GM23248 (cell line): ENCODE measurements at regions not wholly inside any gene's neighbourhood (a gene's known extent, or its start where the extent isn't known, plus 50 kb on each side); places are given as distances from the start of the nearest gene placed in this dataset.

Experiments
- DNase-seq: peaks from one replicate; pipeline ENCODE4 v3.0.0-alpha.2; 2015
- H2AFZ ChIP-seq: fragments of 200-600 bp; sonication (generic); 2 replicates; pipeline ENCODE4 v1.6.1; 2016; ENCODE audit warnings: antibody characterized with exemption
- H3F3A ChIP-seq: fragments of 200-600 bp; sonication (generic); 2 replicates; pipeline ENCODE4 v1.6.1; 2016; ENCODE audit warnings: mild to moderate bottlenecking, antibody characterized with exemption, mixed run types; ENCODE audit not compliant: insufficient read depth
- H3K27ac ChIP-seq: fragments of 200-600 bp; sonication (generic); 2 replicates; pipeline ENCODE4 v1.5.1; 2016; ENCODE audit warnings: mild to moderate bottlenecking
- H3K27me3 ChIP-seq: fragments of 200-600 bp; sonication (generic); replicated peaks from 2 replicates; pipeline ENCODE4 v1.6.1; 2016; ENCODE audit warnings: mild to moderate bottlenecking; ENCODE audit not compliant: insufficient read depth
- H3K36me3 ChIP-seq: fragments of 200-600 bp; sonication (generic); 2 replicates; pipeline ENCODE4 v1.6.1; 2016; ENCODE audit warnings: low read depth, mild to moderate bottlenecking
- H3K4me1 ChIP-seq: fragments of 200-600 bp; sonication (generic); 2 replicates; pipeline ENCODE4 v1.6.1; 2016; ENCODE audit warnings: mild to moderate bottlenecking; ENCODE audit not compliant: insufficient read depth
- H3K4me2 ChIP-seq: fragments of 200-600 bp; sonication (generic); one replicate; pipeline ENCODE4 v1.6.1; 2016; ENCODE audit warnings: mild to moderate bottlenecking; ENCODE audit not compliant: unreplicated experiment
- H3K4me3 ChIP-seq: fragments of 200-600 bp; sonication (generic); 2 replicates; pipeline ENCODE4 v1.5.1; 2016; ENCODE audit warnings: mild to moderate bottlenecking
- H3K79me2 ChIP-seq: fragments of 200-600 bp; sonication (generic); 2 replicates; pipeline ENCODE4 v1.6.1; 2016; ENCODE audit warnings: mild to moderate bottlenecking; ENCODE audit not compliant: insufficient read depth
- H3K9ac ChIP-seq: fragments of 200-600 bp; sonication (generic); 2 replicates; pipeline ENCODE4 v1.6.1; 2016; ENCODE audit warnings: mild to moderate bottlenecking
- H3K9me2 ChIP-seq: fragments of 200-600 bp; sonication (generic); 2 replicates; pipeline ENCODE4 v1.6.1; 2016; ENCODE audit warnings: mixed run types, mild to moderate bottlenecking, moderate library complexity; ENCODE audit not compliant: insufficient read depth
- H3K9me3 ChIP-seq: fragments of 200-600 bp; sonication (generic); one replicate; pipeline ENCODE4 v1.6.1; 2017; ENCODE audit warnings: low read depth
- H4K20me1 ChIP-seq: fragments of 200-600 bp; sonication (generic); 2 replicates; pipeline ENCODE4 v1.6.0; 2016; ENCODE audit not compliant: insufficient read depth
- EZH2 ChIP-seq: fragments of 200-600 bp; sonication (generic); IDR thresholded peaks from 2 replicates; pipeline ENCODE4 v1.6.1; 2018; ENCODE audit warnings: antibody characterized with exemption, mild to moderate bottlenecking; ENCODE audit not compliant: insufficient read depth, poor library complexity, severe bottlenecking
- EZH2phosphoT487 ChIP-seq: fragments of 200-600 bp; sonication (generic); IDR thresholded peaks from 2 replicates; pipeline ENCODE4 v1.6.1; 2018; ENCODE audit warnings: antibody characterized with exemption, moderate library complexity, mild to moderate bottlenecking, low read depth; ENCODE audit not compliant: insufficient read depth
- WGBS, 2 experiments: methylation state at CpG; one replicate each; pipeline ENCODE4 v1.1.6; 2015 to 2017; ENCODE audit warnings: low lambda C conversion rate in 2 of 2, low coverage in 1 of 2; ENCODE audit errors: missing lambda C conversion rate in 2 of 2; 5-methylcytosine and 5-hydroxymethylcytosine counted together
- in situ Hi-C: fragments of 300-500 bp; cut with MboI; formaldehyde crosslinking; loops from 2 replicates; pipeline ENCODE4 v1.15.0; 2020

DNA sequence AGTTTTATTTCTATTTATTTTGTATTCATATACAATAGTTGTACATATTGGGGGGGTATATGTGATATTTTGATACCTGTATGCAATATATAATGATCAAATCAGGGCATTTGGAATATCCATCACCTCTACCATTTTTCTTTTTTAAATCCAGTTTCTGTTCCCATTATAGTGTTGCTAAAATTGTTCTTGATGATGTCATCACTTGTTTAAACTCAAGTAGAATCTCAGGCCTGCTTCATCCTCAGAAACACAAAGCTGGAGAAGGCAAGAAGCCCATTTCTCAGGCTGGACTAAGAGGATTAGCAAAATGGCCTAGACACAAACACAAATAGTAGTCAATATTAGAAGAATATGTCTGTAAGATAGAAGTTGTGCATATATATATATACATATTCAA lies 747.1 kb upstream of the ACVR2A start:
- Histone ChIP-seq H3K27me3 (no peaks in the 10 kb centered on the region), H3F3A (peaks cover 22% of the 10 kb centered on the region; the same call in 1 of the 2 replicates), H3K9me3 (no peaks in the 10 kb centered on the region), H3K4me3 (no peak overlapping the region), H3K27ac (no peak overlapping the region), H3K79me2 (no peaks in the 10 kb centered on the region), H4K20me1 (no peaks in the 10 kb centered on the region), H3K4me2 (no peak overlapping the region), H3K4me1 (peaks cover 49% of the 10 kb centered on the region), H2AFZ (no peak overlapping the region), H3K9me2 (no peaks in the 10 kb centered on the region), H3K36me3 (no peaks in the 10 kb centered on the region), H3K9ac (no peak overlapping the region)
- DNase-seq, result no peak
- no peak for TF ChIP-seq EZH2phosphoT487
- TF ChIP-seq EZH2, result no peak
- in situ Hi-C loops, result loop anchor here (25.0 kb wide), 1 partner anchor 815 kb away; no protein-coding TSS in a partner anchor

DNA sequence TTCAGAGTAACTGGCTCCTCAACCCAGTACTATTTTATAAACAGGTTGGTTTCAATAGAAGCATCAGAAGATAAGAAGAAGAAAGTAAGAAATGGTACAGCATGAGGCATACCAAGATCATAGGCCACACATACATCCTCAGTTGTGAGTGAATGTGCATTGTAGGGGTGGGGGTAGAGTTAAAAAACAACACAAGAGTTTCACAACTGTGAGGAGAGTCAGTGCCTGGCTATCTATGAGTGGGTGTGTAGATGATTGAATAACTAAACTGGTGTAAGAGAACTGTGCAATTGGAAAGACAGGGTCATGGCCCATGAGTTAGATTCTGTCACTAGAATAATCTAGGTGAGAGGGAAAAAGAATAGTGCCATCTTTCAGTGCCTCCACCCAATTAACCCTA lies 748.2 kb upstream of the ACVR2A start:
- peaks cover 22% of the 10 kb centered on the region; the same call in 1 of the 2 replicates for H3F3A ChIP-seq
- H3K4me1 ChIP-seq, result peaks cover 44% of the 10 kb centered on the region
- no peaks in the 10 kb centered on the region for H3K9me3 ChIP-seq
- no peaks in the 10 kb centered on the region for H3K36me3 ChIP-seq
- DNase-seq, result peak; percentile 71
- peak overlapping the region; percentile 4 for H3K4me2 ChIP-seq
- no peak overlapping the region for H2AFZ ChIP-seq
- no peaks in the 10 kb centered on the region for H4K20me1 ChIP-seq
- H3K9ac ChIP-seq, result no peak overlapping the region
- TF ChIP-seq EZH2phosphoT487, result no peak
- no peak for TF ChIP-seq EZH2
- no peaks in the 10 kb centered on the region for H3K79me2 ChIP-seq
- H3K27ac ChIP-seq, result peak overlapping the region; percentile 9; the same call in 1 of the 2 replicates
- H3K4me3 ChIP-seq, result no peak overlapping the region
- in situ Hi-C loops, result loop anchor here (25.0 kb wide), 1 partner anchor 816 kb away; no protein-coding TSS in a partner anchor
- H3K27me3 ChIP-seq, result no peaks in the 10 kb centered on the region
- H3K9me2 ChIP-seq, result no peaks in the 10 kb centered on the region

DNA sequence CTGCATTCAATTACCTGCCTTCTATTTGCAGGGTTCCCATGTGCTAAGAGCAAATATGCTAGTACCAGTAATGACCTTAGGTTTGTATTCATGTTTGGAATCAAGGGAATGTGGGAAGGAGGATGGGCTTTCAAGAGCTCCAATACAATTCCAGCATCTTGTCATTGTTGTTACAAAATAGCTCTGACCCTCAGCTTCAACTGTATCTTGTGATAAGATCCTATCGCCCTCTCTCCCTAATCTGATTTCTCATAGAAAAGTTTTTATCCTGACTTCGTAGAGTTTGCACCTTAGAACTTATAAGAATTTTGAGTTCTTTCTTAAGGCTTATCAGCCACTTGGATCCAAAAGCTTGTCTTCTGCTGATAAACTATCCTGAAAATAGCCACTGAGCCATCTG lies 749.5 kb upstream of the ACVR2A start:
- Histone ChIP-seq H3K27ac (no peak overlapping the region), H3K4me2 (no peak overlapping the region), H3K4me3 (no peak overlapping the region), H3K36me3 (no peaks in the 10 kb centered on the region), H3K27me3 (no peaks in the 10 kb centered on the region), H3K9ac (no peak overlapping the region), H3K4me1 (peaks cover 36% of the 10 kb centered on the region), H3K9me3 (no peaks in the 10 kb centered on the region), H3K9me2 (no peaks in the 10 kb centered on the region), H3K79me2 (no peaks in the 10 kb centered on the region), H2AFZ (no peak overlapping the region), H3F3A (peaks cover 16% of the 10 kb centered on the region; the same call in 1 of the 2 replicates), H4K20me1 (no peaks in the 10 kb centered on the region)
- in situ Hi-C loops, result loop anchor here (25.0 kb wide), 1 partner anchor 817 kb away; no protein-coding TSS in a partner anchor
- no peak for DNase-seq
- 90 to 92% methylated on average over 2 of the region's 2 CpGs for WGBS, 2 experiments
- TF ChIP-seq EZH2phosphoT487 (no peak), EZH2 (no peak)

DNA sequence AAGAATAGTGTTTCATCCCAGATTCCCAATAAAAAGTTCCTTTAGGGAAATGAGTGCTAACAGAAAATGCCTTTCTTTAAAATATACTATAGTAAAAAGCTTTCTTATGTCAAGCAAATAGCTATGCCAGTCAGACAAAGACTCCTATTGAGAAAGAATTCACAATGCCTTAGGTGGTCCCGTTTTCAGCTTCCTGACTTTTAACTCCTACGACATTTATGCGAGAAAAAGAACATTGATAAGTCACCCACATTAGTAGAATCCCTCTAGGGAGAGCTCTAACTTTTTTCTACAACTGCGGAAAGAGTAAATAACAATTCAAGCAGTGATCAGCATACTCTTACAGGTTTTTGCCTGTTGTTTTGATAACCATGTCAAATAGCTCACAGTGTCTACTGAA lies 750.8 kb upstream of the ACVR2A start:
- Histone ChIP-seq H3K4me2 (no peak overlapping the region), H3K4me1 (peaks cover 23% of the 10 kb centered on the region), H2AFZ (no peak overlapping the region), H3K9me3 (no peaks in the 10 kb centered on the region), H3K27me3 (no peaks in the 10 kb centered on the region), H3K9ac (no peak overlapping the region), H4K20me1 (no peaks in the 10 kb centered on the region), H3K36me3 (no peaks in the 10 kb centered on the region), H3K9me2 (no peaks in the 10 kb centered on the region), H3F3A (peaks cover 15% of the 10 kb centered on the region; the same call in 1 of the 2 replicates), H3K4me3 (no peak overlapping the region), H3K79me2 (no peaks in the 10 kb centered on the region), H3K27ac (no peak overlapping the region)
- WGBS, 2 experiments, result 77 to 84% methylated on average over 4 of the region's 4 CpGs
- in situ Hi-C loops, result loop anchor here (25.0 kb wide), 1 partner anchor 818 kb away; no protein-coding TSS in a partner anchor
- DNase-seq, result no peak
- TF ChIP-seq EZH2phosphoT487, result no peak
- TF ChIP-seq EZH2, result no peak

DNA sequence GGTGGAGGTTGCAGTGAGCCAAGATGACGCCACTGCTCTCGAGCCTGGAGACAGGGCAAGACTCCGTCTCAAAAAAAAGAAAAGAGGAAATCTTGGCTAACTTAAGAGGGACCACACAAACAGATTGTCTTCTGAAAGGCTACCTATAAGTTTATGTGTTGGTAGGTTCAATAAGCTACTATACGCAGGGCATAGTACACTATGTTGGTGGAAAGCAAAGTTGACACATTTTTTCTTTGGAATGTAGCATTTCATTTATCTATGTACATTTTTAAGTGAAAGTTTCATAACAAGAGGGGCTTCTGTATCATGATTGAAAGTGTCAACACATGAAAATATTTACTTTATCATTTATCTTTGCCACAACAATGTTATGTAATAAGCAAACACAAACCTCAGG lies 752.6 kb upstream of the ACVR2A start:
- H3F3A ChIP-seq, result peaks cover 11% of the 10 kb centered on the region; the same call in 1 of the 2 replicates
- no peaks in the 10 kb centered on the region for H3K9me2 ChIP-seq
- H3K27me3 ChIP-seq, result no peaks in the 10 kb centered on the region
- H3K9ac ChIP-seq, result no peak overlapping the region
- H3K4me2 ChIP-seq, result no peak overlapping the region
- no peaks in the 10 kb centered on the region for H4K20me1 ChIP-seq
- no peak for DNase-seq
- peaks cover 11% of the 10 kb centered on the region; the same call in 1 of the 2 replicates for H3K4me1 ChIP-seq
- H3K27ac ChIP-seq, result no peak overlapping the region
- no peaks in the 10 kb centered on the region for H3K36me3 ChIP-seq
- TF ChIP-seq EZH2phosphoT487 (no peak), EZH2 (no peak)
- no peak overlapping the region for H3K4me3 ChIP-seq
- in situ Hi-C loops, result loop anchor here (25.0 kb wide), 1 partner anchor 820 kb away; no protein-coding TSS in a partner anchor
- no peak overlapping the region for H2AFZ ChIP-seq
- no peaks in the 10 kb centered on the region for H3K79me2 ChIP-seq
- 89 to 90% methylated on average over 4 of the region's 4 CpGs for WGBS, 2 experiments
- H3K9me3 ChIP-seq, result no peaks in the 10 kb centered on the region
